HUDEP-2 (cell line): ENCODE measurements at regions not wholly inside any gene's neighbourhood (a gene's known extent, or its start where the extent isn't known, plus 50 kb on each side); places are given as distances from the start of the nearest gene placed in this dataset.
"Not testable (repeated sequence)": the region's sequence is repeated elsewhere in the genome, so short reads cannot be mapped to it uniquely, and the experiment has no call there.

Source experiments
- DNase-seq, 76 experiments: peaks; one replicate each; lab custom pipeline; 2025; ENCODE audit not compliant: unreplicated experiment in 76 of 76; lab: John Stamatoyannopoulos, UW

DNA sequence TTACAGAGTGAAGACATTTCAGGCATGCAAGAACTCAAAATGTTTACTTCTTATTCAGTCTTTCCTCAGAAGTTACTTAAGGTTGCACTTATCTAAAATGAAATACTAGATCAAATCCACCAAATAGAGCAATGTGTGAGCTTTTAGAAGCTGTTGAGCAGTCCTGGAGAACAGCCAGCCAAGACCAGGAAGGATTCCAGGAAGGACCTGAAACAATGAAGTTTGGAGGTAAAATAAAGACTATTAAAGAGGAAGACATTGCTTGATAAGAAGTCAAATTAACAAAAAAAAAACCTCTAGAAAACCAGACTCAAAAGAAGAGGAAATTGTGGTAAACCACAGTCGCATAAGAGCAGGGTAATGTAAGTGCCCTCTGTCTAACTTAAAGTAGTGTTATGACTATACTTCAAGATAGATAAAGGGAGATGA lies 156.2 kb upstream of the S1PR3 start:
- no peak for DNase-seq

DNA sequence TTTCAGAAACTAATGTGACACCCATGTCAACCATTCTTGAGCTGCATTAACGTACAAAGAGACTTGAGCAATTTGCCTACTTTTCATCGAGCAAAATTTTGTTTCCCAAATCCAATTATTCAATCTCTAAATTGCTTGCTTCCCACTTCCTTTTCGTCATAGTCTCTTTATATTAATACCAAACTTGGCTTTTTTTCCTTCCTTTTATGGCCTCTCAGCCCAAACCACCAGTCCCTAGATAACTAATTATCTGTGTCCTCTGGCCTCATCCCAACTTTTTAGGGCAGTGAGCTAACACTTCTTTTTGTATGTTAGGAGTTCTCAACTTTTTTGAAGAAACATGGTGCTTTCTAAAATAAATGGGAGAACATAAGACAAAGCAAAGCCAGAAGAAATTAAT lies 155.5 kb upstream of the S1PR3 start:
- DNase-seq: no peak

DNA sequence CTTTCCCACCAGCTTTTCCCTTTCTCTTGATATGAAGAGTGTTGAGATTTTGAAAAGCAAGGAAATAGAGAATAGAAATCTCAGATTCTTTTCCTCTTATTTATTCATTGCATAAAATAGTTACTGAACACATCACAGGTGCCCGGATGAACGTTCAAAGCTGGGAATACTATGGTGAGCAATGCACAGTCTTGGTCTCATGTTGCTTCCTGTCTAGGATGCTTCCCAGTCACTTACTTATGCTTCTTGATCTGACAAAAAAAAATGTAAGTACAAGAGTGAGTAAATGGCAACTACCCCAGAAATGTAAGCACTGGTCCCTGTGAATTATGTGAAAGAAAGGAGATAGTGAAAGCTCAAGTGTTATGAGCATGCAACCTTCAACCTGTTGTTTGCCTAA lies 153.5 kb upstream of the S1PR3 start:
- no peak for DNase-seq

DNA sequence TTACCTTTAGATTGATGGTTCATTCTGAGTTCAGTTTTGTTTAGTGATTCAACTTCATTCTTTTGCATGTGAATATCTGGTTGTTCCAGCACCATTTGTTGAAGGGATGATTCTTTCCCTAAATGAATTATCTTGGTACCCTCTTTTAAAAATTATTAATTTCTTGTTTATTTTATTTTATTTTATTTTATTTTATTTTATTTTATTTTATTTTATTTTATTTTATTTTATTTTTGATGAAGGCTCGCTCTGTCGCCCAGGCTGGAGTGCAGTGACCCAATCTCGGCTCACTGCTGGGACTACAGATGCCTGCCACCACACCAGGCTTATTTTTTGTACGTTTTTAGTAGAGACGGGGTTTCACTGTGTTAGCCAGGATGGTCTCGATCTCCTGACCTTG lies 141.4 kb upstream of the S1PR3 start:
- DNase-seq: not testable (repeated sequence)

DNA sequence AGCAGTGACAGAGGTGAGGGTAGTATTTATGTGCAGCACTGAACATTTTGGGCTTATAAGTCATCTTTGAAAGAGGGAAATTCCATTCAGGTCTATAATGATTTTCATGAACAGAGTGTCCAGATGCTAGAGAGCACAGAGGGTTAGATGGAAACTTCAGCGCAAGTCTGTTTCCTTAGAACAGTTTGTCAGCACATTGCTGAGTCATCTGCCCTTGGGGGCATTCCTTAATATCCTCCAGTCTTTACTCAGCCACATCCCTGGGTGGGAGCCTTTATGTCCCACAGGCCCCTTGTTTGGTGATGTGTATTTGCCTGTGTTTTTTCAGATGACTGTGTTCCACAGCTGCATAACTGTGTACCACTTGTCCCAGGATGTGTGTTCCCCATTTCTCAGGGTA lies 138.5 kb upstream of the S1PR3 start:
- DNase-seq: no peak

DNA sequence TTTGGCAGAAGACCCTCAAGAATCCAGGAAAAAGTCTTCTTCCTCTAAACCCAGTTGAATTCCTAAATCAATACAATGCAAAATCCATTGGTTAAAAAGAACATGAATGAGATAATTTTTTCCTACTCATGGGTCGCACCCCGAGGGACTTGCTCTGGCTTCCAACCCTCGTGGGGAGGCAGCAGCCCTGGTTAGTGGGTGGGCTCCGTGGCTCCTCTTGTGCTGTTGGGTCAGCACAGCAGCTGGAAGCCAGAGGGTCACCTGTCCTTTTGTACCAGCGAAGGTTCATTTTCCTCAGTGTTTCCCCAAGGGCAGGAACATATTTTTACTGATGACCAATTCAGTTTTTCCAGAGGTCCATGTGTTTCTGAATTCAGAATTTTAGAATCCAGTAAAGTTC lies 120.6 kb upstream of the S1PR3 start:
- no peak for DNase-seq

DNA sequence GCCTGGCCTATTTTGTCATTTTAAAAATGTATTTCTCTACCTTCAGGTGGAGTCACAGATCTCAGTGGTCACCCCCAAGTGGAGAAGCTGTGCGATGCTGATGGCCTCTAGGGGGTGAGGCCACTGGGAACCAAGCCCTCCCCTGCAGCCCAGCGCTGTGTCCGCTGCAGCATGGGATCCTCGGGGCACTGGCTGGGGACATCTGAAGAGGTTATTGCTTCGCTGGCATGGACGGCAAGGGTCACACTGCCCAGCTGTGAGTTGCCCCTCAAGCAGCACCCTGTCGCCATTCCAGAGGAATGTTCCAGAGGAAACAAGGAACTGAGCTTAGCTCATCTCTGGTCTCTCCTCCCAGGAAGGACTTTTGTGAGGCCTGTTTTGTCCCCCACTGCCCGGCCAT lies 119.6 kb upstream of the S1PR3 start:
- no peak for DNase-seq

DNA sequence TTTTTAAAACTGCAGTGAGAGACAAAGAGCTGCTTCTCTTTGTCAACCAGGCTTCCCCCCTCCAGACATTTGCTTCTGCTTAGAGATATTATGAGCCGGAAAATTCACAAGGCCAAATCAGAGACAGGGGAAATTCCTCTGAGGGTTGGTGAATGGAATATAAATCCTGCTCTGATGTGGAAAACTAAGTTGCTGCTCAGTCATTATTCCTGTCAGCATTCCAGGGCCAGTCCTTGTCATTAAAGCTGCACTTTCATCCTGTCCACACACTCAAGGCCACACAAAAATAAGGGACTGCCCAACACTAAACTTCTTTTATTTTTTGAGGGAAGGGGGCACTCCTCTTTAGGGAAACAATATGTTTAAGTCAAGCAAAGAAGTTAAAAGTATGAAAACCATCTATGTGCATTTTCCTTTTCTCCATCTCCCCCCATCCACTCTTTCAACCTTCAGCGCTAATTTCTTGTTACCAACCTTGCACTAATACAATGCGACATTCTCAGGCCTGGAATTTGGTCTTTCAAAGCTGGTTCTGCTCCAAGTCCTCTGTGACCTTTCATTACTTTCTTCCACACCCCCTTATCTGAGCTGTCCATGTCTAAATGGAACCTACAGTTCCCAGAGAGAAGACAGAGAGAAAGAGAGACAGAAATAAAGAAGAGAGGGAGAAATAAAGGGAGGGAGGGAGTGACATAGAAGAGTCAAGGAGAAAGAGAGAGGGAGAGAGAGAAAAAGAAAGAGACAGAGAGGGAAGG lies 118.9 kb upstream of the S1PR3 start:
- no peak for DNase-seq

DNA sequence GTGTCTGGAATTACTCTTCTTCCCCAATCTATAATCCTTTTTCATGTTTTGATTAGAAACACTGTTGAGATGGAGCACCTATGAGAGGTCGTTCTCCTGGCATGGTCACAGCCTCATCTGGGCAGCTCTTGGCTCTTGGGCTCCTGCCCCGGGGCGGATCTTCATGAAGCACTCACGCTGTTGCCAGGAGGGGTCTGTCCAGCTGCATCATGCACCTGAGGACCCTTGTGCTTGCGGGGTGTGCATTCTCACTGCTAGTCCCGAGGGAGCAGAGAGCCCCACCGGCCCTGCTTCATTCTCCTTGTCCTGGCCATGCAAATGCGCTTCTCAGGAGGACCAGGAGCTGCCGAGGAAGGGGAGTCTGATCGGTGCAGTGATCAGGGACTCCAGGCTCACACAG lies 117.6 kb upstream of the S1PR3 start:
- DNase-seq: no peak

DNA sequence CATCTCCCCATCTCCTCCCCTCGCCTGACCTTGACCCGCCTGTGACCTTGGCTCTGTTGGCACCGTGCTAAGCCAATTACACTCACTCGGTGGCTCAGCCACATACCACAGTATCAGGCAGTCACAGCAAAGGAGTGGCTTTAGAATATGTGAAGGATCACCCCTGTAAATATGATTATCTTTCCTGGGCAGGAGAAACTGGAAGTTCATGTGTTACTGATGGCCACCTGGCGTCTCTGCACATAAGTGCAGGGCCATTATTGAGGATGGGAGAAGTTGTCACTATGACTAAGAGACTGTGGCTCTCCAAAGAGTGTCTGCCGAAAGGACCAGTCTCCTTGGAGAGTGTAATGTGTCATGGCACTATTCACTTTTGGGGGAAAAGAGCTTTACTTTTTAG lies 116.9 kb upstream of the S1PR3 start:
- DNase-seq: peak in 8 of 76 experiments; percentile 2 to 27 (median 14)

DNA sequence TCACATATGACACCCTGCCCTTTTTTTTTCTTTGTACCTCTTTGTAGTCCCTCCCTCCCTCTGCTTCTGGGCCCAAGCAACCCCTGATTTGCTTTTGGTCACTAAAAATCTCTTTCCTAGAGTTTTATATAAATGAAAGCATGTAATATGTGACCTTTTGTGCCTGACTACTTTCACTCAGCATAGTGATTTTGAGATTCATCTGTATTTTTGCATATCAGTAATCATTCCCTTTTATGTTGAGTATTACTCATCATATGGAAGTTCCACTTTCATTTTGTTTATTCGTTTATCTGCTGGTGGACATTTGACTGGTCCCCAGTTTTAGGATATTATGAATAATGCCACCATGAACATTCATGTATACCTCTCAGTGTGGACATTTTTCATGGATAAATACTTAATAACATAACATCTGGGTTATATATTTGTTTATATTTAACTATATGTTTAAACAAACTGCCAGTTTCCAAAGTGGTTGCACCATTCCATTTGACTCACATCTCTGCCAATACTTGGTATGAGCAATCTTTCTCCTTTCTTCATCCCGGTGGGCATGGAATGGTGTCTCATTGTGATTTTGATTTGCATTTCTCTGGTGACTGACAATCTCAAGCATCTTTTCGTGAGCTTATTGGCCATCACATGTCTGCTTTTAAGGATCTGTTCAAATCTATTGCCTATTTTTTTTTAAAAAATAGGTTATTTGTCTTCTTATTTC lies 115.7 kb upstream of the S1PR3 start:
- DNase-seq: no peak

DNA sequence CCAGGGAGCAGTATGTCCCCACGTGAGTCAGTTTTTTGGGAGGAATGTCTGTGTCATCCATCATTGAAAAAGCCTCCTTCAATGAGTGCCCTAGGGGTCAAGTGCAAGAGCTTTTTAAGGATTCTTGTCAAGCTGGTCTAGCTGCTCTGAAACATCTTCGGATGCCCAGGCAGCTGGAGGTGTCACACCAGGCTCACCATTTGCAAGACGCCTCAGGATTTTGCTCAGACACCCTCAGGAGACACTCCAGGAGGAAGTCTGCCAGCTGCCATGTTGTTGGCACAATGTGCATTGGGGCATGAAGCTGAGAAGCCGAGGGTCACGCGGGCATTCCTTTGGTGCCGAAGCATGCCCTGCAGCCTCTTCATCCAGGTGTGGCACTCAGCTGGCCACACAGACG lies 111.1 kb upstream of the S1PR3 start:
- DNase-seq: no peak

DNA sequence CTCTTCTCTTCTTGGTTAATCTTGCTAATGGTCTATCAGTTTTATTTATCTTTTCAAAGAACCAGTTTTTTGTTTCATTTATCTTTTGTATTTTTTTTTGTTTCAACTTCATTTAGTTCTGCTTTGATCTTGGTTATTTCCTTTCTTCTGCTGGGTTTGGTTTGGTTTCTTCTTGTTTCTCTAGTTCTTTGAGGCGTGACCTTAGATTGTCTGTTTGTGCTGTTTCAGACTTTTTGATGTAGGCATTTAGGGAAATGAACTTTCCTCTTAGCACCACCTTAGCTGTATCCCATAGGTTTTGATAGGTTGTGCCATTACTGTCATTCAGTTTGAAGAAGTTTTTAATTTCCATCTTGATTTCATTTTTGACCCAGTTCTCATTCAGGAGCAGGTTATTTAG lies 107.0 kb upstream of the S1PR3 start:
- not testable (repeated sequence) for DNase-seq

DNA sequence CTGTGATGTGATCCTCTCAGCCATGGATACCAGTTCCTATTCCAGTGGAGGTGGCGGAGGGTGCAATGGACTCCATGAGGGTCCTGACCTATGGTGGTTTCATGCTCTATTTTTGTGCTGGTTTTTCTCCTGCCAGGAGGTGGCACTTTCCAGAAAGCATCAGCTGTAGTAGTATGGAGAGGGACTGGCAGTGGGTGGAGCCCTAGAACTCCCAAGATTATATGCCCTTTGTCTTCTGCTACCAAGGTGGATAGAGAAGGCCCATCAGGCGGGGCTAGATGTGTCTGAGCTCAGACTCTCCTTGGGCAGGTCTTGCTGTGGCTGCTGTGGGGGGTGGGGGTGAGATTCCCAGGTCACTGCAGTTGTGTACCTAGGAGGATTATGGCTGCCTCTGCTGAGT lies 104.5 kb upstream of the S1PR3 start:
- DNase-seq: peak in 1 of 76 experiments; percentile 2

DNA sequence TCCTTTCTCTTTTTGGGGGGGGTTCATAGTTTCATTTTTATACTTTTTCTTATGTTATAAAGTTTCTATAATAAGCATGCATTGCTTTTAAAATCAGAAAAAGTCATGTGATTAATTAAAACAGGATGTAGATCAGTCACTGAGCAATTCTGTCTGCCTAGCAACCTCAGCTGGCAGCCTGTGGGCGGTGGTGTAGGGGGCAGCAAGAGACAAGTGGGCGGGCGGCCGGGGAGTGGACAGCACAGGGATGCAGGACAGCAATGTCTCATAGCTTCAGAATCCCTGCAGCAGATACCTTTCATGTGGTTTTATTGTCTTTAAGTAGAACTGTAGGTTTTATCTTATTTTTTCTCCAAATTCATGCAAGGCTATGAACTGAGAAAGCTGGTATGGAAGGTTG lies 101.9 kb upstream of the S1PR3 start:
- no peak for DNase-seq

DNA sequence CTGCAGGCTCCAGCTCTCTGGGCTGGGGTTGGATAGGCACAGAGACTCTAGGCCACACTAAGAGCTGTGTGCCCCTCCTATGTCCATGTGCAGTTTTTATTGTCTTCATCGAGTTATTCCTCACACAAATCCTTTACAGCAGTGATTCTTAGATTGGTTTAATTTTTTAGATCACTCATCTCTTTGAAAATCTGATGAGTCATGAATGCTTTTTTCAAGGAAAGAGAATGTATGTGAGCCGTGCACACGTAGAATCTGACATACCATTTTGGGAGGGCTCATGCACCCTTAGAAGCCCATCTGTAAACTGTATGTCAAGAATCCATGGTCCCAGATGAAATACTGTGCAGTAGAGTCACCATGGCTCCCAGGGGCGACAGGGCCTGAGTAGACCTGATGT lies 100.7 kb upstream of the S1PR3 start:
- DNase-seq: no peak

DNA sequence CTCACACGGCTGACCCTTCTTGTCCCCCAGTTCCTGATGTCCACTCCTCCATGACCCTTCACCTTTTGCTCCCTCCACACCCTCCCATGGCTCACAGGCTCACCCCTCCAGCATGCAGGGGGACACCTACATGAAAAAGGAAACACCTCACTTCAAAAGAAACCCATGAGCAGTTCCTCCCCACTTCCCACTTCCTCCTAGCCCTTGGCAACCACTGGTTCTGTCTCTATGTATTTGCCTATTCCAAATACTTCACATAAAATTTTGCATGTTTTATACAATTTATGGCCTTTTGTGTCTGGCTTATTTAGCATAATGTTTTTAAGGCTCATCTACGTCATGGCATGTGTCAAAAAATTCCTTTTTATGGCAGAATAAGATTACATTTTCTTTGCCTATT lies 100.2 kb upstream of the S1PR3 start:
- no peak for DNase-seq

DNA sequence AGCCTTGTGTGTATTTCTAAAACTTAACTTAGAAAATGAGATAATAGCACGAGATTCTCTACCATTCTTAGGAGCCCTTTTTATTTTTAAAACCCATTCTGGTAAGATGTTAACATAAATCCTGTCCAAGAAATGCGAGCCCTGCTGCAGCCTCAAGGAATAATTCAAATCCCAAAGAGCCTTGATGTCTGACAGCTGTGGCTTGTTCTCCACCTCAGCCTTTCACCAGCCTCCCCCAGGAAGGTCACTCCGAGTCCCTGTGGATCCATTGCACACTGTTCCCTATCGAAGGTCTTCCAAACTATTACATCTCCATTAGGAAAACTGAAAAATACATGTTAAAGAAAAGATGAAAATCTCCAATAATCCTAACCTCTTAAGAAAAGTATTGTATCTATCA lies 98.5 kb upstream of the S1PR3 start:
- DNase-seq: no peak

DNA sequence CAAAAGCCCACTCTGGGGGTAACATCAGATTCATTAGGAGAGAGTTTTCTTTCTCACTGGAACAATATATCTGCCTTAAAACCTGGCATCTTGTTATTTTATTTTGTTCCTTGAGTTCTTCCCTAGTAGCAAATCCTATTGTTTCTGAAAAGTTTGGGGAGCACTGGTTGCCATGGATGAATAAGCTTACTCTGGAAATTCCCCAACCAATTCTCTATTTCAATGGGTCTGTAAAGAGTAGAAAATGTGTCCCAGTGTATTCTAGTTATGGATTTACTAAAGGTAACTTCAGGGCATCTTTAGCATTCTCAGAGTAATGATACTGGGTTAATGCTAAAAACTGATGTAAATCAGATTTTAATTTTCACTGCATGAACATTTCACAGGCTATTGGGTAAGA lies 94.2 kb upstream of the S1PR3 start:
- no peak for DNase-seq

DNA sequence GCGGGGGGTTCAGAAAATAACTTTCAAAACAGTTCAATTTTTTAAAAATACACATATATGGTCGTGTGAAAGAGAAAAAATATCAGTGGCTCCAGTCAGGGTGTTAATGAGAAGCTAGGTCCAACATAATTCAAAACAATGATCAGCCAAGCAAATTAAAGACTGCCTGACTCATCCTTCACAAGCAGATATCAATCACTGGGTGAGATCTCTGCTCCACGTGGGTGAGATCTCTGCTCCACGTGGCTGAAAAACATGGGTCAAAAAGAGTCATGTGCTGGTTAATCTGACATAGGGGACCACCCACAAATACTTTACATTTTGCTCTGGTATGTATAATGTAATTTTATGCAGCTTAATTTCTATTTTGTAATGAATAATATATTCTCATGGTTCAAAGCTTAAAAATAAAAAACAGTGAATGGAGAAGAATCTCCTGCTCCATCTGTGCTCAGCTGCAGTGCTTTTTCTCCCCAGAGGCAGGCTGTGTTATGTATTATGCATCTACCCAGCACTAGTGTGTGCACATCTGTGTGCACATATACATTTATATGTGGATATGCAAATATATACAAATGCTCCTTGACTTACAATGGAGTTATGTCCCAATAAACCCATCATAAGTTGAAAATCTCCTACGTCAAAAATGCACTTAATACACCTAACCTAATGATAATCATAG lies 93.1 kb upstream of the S1PR3 start:
- no peak for DNase-seq

DNA sequence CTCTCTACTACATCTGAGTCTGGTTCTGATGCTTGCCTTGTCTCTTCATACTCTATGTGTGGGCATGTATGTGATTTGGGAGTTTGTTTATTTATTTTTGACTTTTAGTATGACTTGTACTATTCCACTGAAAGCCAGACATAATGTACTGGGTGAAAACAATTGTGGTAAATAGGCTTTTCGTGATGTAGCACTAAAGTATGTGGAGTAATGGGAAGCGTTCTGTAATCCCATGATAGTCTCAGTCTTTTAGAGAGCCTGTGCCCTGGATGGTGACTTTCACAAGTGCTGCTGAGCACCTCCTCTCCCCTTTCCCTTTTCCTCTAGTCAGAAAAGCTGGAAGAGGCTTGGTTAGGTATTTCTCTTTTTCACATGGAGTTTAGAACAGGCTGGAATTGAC lies 85.8 kb upstream of the S1PR3 start:
- DNase-seq: no peak

DNA sequence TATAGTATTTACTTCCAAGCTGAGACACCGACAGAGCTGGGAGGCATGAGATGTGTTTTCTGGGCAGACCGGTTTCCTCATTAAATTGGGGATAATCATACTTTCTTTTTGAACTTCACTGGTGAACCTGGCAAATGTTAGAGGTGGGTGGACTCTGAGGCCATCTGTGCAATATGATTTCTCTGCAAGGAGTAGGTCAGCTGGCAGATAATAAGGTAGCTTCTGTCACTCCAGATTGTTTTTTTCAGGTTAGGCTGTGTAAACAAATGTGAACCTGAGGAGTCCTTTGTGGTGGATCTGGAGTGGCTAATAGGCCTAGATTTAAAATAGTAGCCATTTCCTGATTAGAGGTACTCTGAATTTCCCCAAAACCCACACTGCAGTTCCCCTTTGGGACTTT lies 75.4 kb upstream of the S1PR3 start:
- DNase-seq: peak in 1 of 76 experiments; percentile 3
